Stimulated activated CD4-positive, alpha-beta T cell treated with anti-CD3 and anti-CD28 coated beads, Interleukin-4, amount 100 ng/mL, for 48 hours (primary cell): ENCODE measurements at regions not wholly inside any gene's neighbourhood (a gene's known extent, or its start where the extent isn't known, plus 50 kb on each side); places are given as distances from the start of the nearest gene placed in this dataset.

ENCODE experiments used
- DNase-seq, 2 donors: peaks; one replicate each; pipeline ENCODE4 v3.0.0-alpha.2; 2020; ENCODE audit warnings: low read depth in 2 of 2

DNA sequence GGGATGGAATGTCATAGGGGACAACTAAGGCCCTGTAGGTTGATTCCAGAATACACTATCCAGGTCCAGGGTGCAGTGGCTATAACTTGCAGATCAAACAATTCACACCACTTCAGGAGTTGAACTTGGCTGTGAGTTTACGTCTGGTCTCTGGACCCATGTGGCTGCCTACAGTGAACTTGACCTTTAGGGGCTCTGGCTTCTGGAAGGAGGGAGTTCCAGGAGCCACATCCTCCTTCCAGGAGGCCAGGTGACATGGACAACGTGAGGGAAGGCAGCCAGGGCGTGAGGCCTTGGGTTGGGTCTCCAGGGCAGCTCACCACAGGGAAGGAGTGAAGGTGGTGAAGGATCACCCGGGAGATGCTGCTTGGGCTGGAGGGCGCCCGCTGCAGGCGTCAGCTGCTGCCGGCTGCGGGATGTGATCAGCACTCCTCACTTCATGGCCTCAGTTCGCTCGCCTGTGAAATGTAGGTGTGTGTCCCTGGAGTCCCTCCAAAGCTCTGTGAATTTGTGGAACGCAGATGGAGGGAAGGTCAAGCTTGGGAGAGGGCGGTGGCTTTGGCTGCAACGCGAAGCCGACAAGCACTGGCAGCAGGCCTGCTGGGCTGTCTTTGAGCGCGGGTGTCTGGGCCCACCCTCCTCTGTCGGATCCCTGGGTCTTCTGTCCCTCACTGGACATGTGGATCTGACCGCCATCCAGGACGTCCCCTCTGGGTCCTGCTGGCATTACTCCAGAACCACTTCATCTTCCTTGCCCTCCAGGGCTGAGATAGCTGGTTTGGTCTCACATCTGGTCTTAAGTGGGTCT is 146.5 kb downstream of the GLI2 start:
- no peak for DNase-seq

DNA sequence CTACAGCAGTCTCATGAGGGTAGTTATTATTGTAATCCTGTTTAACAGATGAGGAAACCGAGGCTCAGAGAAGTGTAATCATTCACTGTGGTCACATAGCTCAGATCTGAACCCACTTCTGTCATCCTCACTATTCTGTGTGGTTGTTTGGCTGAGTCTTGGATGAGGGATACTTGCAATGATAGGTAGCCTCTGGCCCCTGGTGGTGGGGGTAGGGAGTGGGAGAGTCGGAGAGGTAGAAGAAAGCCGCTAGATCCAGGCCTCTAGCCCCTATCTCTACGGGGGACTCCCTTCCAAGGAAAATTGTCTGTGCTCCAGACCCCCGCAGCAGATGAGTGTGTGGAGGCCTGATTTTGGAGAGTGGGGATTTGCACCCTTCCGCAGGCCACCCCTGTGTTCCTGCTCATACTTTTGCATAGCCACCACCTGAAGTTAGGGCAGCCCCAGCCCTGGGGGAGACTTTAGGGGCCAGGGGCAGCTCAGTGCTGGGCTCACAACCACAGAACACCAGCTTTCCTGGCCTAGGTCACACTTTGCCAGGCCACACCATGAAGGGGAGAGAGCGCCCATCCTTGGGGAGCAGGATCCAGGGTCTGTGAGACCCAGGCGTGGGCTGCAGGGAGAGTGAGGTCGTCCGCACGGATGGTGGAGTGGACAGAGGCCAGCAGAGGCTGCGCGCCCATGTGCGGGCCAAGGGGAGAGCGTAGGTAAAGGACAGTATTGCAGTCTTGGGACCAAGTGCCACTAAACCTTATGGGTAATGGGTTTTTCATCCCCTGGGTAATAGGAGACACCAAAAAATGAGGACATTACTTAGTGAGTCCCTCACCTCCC is 148.2 kb downstream of the GLI2 start:
- DNase-seq, result no peak

DNA sequence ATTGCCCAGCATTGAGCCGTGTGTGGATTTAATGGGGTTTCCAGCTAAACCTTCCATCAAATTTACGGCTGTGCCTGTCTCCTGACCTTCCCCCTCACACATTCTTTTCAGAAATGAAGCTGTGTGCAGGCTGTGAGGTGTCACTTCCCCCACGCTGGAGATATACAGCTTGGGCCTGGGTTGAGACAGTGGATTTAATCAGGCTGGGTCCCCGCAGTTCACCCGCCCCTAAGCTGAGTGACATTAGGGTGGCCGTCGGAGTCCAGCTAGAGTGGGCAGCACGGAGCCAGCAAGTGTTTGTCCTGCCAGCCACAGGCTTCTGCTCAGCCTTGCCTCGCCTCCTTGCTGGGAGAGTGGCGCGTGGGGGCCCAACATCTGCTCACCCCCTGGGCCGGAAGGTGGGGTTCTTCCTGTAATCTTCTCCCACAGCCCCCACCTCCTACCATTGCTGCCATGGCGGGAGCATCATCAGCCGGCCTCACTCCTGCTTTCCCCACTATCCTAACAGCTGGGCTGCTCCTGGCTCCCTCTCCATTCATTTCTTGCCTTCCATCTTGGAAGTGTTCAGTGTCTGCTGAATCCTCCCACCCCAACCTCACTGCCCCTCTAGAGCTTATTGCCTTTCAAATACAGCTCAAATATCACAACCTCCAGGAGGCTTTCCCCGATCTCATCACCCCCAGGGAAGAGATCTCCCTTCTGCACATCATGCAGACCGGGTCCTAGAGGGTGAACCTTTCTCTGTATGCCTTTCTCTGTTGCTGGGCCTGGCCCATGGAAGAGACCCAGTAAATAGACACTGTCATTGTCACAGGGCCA is 149.0 kb downstream of the GLI2 start:
- no peak for DNase-seq

DNA sequence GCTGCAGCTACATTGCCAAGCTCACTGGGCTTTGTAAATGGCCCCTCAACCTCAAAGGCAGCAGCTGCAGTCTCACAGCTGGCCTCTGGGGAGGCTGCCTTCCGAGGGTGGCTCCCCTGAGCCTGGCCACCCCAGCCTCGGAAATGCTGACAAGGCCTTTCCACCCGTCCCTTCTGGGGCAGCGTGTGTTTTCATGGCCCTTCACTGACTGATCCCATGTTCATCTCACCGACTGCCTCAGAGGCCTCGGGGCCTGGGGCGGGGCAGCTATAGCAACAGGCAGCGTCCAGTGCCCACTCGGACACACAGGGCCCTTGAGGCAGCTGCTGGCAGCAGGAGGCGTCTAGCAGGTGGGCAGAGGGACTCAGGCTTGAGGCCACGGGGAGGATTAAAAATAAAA is 149.7 kb downstream of the GLI2 start:
- DNase-seq, result no peak

DNA sequence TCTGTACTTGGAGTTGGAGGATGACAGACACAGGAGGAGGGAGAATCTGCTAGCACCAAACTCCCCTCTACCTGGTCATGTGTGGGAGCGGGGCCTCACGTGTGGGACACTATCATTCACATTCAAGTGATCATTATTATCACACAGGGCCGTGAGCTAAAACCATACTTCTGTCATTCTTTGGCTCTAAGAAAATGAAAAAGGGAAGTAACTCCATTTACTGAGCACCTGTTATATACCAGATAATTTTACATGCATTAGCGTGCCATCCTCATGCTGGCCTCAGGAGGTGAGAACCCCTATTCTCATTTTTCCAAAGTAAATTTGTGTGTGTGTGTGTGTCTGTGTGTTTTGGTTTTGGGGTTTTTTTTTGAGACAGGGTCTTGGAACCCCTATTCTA is 150.1 kb downstream of the GLI2 start:
- no peak for DNase-seq

DNA sequence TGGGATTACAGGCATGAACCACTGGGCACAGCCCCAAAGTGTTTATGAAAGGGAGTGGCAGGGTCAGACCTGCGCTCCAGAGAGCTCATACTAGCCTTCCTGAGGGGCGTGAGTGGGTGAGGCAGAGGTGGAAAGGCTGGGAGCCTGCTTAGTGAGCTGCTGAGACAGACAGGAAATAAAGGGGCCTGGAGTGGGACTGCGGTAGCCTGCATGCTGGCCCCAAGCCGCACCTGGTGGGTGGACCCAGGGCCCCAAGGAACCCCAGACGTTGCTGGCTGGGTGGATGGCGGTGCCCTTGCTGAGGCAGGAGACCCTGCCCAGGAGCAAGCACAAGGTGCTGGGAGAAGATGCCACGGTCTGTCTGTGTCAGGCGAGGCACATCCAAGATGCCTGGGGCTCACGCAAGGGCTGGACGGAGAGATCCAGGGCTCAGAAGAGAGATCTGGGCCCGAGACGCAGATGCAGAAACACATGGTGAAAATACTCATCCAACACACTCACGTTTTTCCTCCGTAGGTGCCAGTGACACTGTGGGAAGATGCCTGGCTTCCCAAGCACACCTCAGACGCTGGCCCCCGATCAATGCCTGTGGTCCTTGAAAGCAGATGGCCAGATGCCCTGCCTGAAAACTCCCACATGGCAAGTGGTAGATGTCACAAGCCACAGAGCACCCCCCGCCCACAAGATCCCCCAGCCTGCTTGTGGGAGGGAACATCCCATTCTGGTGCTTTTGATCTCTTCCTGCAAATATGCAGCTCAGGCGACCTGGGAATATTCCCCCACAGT is 151.1 kb downstream of the GLI2 start:
- DNase-seq, result no peak

DNA sequence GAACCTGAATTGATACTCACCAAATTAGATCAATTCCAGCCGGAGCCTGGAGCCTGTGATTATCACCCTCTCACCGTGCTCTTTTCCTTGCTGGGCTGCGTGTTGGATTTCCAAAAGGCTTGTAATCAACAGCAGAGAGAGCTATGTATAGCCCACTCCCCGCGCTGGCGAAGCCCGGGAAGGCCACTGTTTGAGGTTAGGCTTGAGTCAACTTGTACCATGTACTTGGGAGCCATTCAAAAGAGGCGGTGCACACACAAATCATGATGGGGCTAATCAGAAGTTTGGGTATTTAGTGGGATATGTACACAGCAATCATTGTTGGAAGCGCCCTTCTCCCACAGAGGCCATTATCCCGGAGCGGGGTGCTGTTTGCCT is 151.6 kb downstream of the GLI2 start:
- DNase-seq, result no peak

DNA sequence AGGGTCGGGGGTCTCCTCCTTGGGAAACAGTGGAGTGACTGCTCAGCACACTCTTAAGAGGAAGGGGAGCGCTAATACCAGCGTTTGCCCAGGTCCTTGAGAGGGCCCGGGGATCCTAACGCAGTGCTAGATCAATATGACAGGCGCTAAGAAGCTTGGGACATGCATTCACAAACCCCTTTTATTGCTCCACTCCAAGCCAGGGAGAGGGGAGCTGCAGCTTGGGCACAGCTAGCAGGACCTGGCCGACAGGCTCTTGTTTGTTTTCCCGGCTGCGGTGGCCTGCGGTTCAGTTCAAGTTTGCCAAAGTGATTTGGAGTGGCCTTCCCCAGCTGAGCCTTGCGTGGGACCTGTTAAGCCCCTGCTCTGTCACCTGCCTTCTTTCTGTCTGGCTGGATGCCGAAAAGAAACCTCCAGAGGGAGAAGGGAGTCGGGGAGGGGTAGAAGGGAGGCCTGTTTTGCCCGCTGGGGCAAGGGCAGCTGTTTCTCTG is 152.1 kb downstream of the GLI2 start:
- DNase-seq, result no peak

DNA sequence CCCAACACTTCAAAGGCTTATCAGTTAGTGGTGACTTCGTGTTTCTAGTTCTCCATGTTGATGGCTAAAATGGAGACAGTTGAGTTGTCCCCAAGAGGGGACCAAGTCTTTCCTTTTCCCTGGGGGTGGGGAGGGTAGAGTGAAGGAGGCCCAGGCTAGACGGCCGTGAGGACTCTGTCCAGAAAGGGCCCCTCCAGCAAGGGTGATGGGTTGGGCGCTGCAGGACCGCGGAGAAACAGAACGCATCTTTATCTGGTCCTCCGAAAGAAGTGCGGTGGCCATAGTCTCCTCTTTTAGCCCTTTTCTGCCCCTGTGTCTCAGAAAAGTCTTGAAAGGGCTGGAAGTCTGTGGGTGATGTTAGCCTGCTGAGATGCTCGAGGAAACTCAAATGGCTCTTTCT is 153.2 kb downstream of the GLI2 start:
- DNase-seq, result no peak

DNA sequence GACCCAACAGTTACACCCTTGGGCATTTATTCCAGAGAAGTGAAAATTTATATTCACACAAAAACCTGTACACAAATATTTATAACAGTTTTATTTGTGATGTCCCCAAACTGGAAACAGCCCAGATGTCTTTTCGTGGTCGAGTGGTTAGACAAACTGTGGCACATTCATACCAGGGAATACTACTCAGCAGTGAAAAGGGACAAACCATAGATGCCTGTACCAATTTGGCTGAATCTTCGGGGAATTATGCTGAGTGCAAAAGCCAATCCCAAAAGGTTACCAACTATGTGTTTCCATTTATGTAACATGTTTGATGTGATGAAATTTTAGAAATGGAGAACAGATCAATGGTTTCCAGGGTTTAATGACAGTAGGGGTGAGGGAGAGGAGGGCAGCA is 154.3 kb downstream of the GLI2 start:
- DNase-seq, result no peak

DNA sequence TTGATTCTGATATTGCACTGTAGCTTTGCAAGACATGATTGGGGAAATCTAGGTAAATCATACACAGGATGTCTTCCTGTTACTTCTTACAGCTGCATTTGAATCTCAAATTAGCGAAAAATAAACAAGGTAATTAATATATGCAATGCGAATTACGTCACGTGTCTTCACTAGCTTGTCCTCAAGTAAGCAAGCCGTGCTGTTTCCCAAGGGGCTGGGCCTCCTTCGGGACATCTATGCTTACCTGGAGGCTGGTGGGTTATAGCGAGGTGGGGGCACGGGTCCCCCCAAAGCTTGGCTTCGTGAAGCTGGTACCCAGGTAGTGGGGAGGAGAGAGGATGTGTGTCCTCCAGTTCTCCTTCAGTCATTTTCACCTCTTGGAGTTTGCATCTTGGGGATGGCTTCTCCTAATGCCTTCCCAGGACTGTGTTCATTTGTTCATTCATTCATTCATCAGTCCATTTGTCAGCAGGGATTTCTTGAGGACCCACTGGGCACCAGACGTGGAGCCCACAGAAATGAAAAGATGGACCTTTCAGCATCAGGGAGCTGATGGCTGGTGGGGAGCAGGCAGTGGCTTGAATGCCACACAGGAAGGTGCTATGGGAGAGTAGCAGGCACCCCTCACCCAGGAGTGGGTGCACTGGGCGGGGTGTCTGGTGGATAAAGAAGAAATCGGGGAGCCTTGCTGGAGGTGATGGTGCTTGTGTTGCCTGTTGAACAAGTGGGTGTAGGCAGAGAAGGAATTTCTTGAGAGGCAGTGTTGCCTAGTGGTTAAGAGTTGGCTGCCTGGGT is 155.1 kb downstream of the GLI2 start:
- no peak for DNase-seq

DNA sequence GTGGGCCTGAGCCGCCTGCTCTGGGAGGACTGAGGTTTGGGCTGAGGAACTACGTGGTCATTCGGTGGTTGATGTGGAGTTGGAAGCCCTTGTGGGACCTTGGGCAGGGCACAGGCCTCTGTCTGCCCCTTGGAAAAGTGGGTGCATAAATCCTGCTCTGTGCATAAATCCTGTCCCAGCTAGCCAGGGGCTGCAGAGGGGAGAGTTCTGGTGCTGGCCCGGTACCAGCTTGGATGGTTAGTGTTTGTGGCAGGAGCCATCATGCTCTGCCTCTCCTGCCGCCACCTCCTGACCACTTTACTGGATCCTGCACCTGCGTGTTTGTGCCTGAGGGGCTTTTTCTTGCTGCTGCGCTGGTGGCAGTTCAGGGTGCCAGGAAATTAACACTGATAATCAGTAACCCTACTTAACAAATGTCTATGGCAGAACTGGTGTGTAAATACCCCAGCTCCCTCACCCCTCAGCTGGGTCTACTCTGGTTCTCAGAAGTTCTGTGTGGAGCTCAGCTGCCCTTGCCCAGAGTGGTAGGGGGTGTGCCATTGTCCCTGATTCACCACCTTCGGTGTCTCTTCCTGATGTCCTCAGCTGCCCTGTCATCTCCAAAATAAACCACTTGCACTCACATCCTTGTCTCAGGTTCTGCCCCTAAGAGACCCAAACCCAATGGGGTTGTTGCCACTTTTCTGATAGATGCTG is 156.8 kb downstream of the GLI2 start:
- DNase-seq, result no peak

DNA sequence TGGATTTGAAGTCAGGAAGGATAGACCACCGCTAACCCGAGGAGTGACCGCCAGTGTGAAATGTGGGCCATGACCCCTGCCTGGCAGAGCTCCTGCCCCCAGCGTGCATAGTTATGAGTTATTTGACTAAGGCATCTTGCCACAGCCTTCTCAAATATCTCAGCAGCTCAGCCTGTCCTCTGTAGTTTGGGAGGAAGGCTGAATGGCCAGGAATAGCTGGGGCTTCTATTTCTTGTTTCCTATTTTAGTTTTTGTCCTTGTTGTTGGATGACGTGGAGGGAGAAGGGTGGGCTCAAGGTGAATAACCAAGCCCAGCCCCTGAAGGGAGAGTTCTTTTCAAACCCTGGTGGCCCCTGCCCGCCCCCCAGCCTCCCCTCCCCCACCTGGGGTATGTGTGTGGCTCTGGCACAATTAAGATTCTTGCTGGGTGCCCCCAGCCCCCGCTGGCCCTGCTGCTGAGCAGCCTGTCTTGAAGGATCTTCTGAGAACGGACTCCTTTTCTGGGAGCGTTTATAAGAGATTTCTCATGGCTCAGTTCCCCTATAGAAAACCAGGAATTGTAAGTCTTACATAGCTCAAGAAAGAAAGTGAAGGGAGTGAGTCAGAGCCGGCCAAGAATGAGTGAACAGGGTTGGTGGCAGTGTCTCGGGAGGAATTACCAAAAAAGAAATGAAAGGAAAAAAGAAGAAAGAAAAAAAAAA is 157.4 kb downstream of the GLI2 start:
- no peak for DNase-seq

DNA sequence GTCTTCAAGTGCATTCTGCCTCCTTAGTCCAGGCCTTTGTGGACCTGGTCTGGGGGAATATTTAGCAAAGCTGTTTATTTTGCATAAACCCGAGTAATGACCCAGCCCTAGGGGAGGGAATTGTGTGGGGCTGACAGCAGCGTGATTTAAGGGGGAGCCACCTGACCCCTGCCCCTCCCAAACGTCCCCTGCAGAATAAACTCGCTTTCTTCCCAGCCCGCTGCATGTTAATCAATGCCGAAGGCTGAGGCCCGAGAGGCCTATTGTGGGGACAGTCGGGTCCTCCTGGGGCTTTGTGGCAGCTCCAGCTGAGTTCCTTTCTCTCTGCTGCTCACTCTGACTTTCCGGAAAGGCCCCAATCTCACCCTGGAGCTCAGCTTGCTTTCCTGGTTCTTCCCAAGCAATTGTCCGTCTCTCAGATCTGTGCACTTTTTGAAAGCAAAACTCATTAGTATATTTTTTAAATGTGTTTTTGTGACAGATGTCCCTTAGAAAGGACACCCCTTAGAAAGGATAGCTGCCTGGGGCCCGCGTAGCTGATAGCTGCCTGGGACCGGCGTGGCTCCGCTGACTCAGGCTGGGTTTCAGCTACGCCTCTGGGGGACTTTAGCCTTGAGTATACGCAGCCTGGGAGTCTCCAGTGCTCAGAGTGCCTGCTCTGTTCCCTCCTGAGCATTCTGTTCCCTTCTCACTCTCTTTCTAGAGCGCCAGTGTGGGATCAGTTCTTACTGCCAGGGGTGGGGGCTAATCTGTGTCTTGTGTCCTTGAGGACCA is 158.3 kb downstream of the GLI2 start:
- no peak for DNase-seq

DNA sequence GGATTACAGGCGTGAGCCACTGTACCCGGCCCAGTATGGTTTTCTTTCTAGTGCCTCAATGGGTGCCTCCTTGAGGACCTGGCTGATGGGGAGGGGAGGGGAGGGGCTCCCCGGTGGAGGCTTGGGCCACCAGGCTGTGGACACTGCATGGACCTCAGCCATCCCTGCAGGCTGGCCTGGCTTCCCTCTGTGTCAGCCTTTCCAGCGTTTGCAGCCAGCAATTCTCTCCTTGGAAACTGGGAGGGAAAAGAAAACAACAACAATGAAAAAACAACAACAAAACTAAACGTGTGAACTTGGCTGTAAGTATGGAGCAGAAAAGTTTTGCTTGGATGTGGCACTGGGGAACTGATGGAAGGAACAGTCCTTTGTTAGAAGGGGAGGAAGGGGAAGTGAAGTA is 159.3 kb downstream of the GLI2 start:
- DNase-seq, result no peak

DNA sequence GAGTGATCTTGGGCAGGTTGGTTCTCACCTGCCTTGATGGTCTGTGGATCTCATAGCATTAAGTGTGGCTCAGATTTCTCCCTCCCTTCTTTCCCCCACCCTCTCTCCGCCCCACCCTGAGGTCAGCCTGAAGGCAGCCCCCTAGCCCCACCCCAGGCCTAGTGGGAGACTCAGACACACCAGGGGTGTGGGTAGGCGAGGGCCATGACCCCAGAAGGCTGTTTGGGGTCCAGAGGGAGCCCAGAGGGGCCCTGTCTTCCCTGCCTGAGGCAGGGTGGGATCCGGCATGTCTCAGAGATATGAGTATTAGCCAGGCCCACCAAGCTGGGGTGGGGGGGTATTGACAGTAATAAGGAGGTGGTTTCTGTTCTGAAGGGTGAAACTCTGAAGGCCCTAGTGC is 160.5 kb downstream of the GLI2 start:
- no peak for DNase-seq

DNA sequence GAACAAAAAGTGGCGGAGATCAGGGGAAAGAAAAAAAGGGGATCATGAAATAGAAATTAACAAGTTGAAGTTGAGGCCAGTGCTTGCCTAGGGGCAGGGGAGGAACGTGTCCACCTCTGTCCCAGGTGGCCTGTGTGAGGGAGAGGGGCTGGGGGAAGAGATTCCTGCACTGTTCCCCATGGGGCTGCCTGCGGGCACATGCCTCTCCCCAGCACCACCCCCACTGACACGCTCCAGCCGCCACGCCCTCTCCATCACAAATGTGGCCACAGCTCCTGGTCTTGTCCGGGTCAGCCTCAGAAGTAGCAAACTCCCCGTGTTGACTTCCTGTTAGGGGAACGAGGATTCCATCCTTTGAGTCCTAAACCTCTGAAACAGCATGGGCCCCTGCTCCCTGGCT is 161.2 kb downstream of the GLI2 start:
- DNase-seq, result no peak

DNA sequence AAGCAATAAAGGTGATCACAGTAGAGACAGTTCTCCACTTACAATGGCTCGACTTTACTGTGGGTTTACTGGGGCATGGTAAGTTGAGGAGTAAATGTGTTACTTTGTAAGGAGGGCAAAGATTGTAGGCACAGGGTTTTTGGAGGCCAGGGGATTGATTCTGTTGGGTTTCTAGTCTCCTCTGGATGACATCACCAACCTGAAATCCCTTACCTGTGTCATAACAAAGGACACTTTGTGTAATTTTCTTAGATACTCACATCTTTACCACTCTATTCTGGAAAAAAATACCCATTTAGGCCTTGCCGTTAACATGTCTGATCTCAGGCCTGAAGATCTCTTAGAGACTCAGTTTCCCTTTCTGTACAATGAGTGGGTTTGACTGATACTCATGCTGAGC is 161.7 kb downstream of the GLI2 start:
- no peak for DNase-seq

DNA sequence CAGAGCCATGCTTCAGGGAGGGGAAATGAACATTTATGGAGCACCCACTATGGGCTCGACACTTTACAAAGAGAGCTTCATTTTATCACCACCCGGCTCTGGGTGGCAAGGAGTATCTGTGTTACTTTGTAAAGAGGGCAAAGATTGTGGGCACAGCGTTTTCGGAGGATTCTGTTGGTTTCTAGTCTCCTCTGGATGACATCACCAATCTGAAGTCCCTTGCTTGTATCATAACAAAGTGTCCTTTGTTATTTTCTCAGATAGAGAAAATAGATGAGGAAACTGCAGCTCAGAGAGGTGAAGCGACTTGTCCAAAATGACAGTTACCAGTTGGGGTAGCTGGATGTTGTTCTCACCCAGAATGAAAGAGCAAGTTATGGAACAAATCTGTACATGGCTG is 162.8 kb downstream of the GLI2 start:
- no peak for DNase-seq
